Ishikawa (cell line): ENCODE measurements at regions not wholly inside any gene's neighbourhood (a gene's known extent, or its start where the extent isn't known, plus 50 kb on each side); places are given as distances from the start of the nearest gene placed in this dataset.

Experiments
- CEBPB ChIP-seq: IDR thresholded peaks from 2 replicates; pipeline ENCODE4 v1.6.1; 2012
- CREB1 ChIP-seq: IDR thresholded peaks from 2 replicates; pipeline ENCODE4 v1.6.1; 2012; ENCODE audit warnings: low read depth
- EGR1 ChIP-seq: IDR thresholded peaks from 2 replicates; pipeline ENCODE4 v1.6.1; 2012
- EP300 ChIP-seq: IDR thresholded peaks from 2 replicates; pipeline ENCODE4 v1.6.1; 2012; ENCODE audit warnings: borderline replicate concordance
- FOXM1 ChIP-seq: IDR thresholded peaks from 2 replicates; pipeline ENCODE4 v1.6.1; 2012; ENCODE audit warnings: low read depth, borderline replicate concordance
- MAX ChIP-seq: IDR thresholded peaks from 2 replicates; pipeline ENCODE4 v1.6.1; 2012
- NFIC ChIP-seq: IDR thresholded peaks from 2 replicates; pipeline ENCODE4 v1.6.1; 2012
- RAD21 ChIP-seq: IDR thresholded peaks from 2 replicates; pipeline ENCODE4 v1.6.1; 2012; ENCODE audit warnings: low read depth
- REST ChIP-seq: IDR thresholded peaks from 2 replicates; pipeline ENCODE4 v1.6.1; 2012; ENCODE audit warnings: low read depth, mild to moderate bottlenecking
- TAF1 ChIP-seq: IDR thresholded peaks from 2 replicates; pipeline ENCODE4 v1.6.1; 2012; ENCODE audit warnings: low read depth, mild to moderate bottlenecking
- TCF12 ChIP-seq: IDR thresholded peaks from 2 replicates; pipeline ENCODE4 v1.6.1; 2012; ENCODE audit warnings: low read depth
- TEAD4 ChIP-seq: IDR thresholded peaks from 2 replicates; pipeline ENCODE4 v1.6.1; 2012
- USF1 ChIP-seq: IDR thresholded peaks from 2 replicates; pipeline ENCODE4 v1.6.1; 2012
- YY1 ChIP-seq: IDR thresholded peaks from 2 replicates; pipeline ENCODE4 v1.6.1; 2012; ENCODE audit warnings: low read depth
- ZBTB7A ChIP-seq: IDR thresholded peaks from 2 replicates; pipeline ENCODE4 v1.6.1; 2012; ENCODE audit warnings: low read depth

GRCh38 chr4:181728305-181728966, 514.8 kb upstream of the TENM3 start:
- no peak for TF ChIP-seq EP300
- no peak for TF ChIP-seq NFIC
- TF ChIP-seq TCF12 = no peak
- no peak for TF ChIP-seq TAF1
- TF ChIP-seq REST = no peak
- TF ChIP-seq YY1 = no peak
- TF ChIP-seq ZBTB7A = no peak
- no peak for TF ChIP-seq RAD21
- TF ChIP-seq CREB1 = no peak
- no peak for TF ChIP-seq EGR1
- TF ChIP-seq CEBPB = no peak
- TF ChIP-seq USF1 = no peak
- no peak for TF ChIP-seq TEAD4
- no peak for TF ChIP-seq MAX
- no peak for TF ChIP-seq FOXM1

- TF ChIP-seq TCF12 (no peak), TAF1 (no peak), ZBTB7A (no peak), NFIC (no peak), EGR1 (no peak), YY1 (no peak), REST (no peak), EP300 (no peak), RAD21 (no peak)
These were observed 511.3 kb upstream of the TENM3 start for GRCh38 chr4:181731900-181732299.

GRCh38 chr4:181737744-181738143, 505.5 kb upstream of the TENM3 start:
- TF ChIP-seq CEBPB (peak; percentile 14; the same call in 1 of the 2 replicates), MAX (no peak)

GRCh38 chr4:181739031-181739430, 504.2 kb upstream of the TENM3 start:
- TF ChIP-seq RAD21 = no peak
- TF ChIP-seq TAF1 = no peak
- no peak for TF ChIP-seq YY1
- no peak for TF ChIP-seq EP300
- TF ChIP-seq NFIC = no peak
- no peak for TF ChIP-seq REST
- TF ChIP-seq TCF12 = no peak
- no peak for TF ChIP-seq ZBTB7A
- TF ChIP-seq CREB1 = no peak
- no peak for TF ChIP-seq CEBPB
- no peak for TF ChIP-seq TEAD4

GRCh38 chr4:181741513-181741912, 501.7 kb upstream of the TENM3 start:
- TF ChIP-seq YY1 (no peak), EGR1 (no peak), MAX (no peak), ZBTB7A (no peak)
